ENCODE measurements at regions not wholly inside any gene's neighbourhood (a gene's known extent, or its start where the extent isn't known, plus 50 kb on each side); places are given as distances from the start of the nearest gene placed in this dataset.

- CTCF ChIA-PET: interaction anchor here (0.7 kb wide), 1 partner anchor 43 kb away, joined by 3 read pairs; no protein-coding TSS in a partner anchor
- no peak for DNase-seq (ENCODE audit: unreplicated experiment)
Observed at GRCh38 chr20:47971058-47971791, 185.9 kb upstream of the SULF2 start.

GRCh38 chr20:47970282-47970903, 185.1 kb upstream of the SULF2 start:
- ChIA-PET CTCF (interaction anchor here (0.7 kb wide), 1 partner anchor 42 kb away, joined by 3 read pairs; no protein-coding TSS in a partner anchor), POLR2A (interaction anchor here (0.6 to 0.7 kb wide), 2 partner anchors 18 to 82 kb away, joined by 3 read pairs; no protein-coding TSS in a partner anchor)
- no peak overlapping the region for H3K4me3 Mint-ChIP-seq (ENCODE audit: unreplicated experiment)
- H3K4me1 Mint-ChIP-seq (ENCODE audit: insufficient read depth, unreplicated experiment): peaks cover 6% of the 10 kb centered on the region
- no peak for TF ChIP-seq CTCF (IDR thresholded peaks at IDR 0.05; ENCODE audit: unreplicated experiment)
- DNase-seq (ENCODE audit: unreplicated experiment): peak; percentile 18
- H3K36me3 Mint-ChIP-seq (ENCODE audit: insufficient read depth, unreplicated experiment): no peaks in the 10 kb centered on the region
- intact Hi-C loops (cut with micrococcal nuclease): no loop called here
- no TSS peak for BruUV-seq (replicated peaks)
- H3K27ac Mint-ChIP-seq (ENCODE audit: low read depth, unreplicated experiment): no peak overlapping the region
- no peaks in the 10 kb centered on the region for H3K9me3 Mint-ChIP-seq (ENCODE audit: unreplicated experiment)
- H3K27me3 Mint-ChIP-seq (ENCODE audit: insufficient read depth, unreplicated experiment): no peaks in the 10 kb centered on the region

More at GRCh38 chr20:47971058-47971791, 185.9 kb upstream of the SULF2 start:
- TF ChIP-seq CTCF (IDR thresholded peaks at IDR 0.05; ENCODE audit: unreplicated experiment): no peak
- H3K9me3 Mint-ChIP-seq (ENCODE audit: unreplicated experiment): no peaks in the 10 kb centered on the region
- H3K27me3 Mint-ChIP-seq (ENCODE audit: insufficient read depth, unreplicated experiment): no peaks in the 10 kb centered on the region
- H3K4me3 Mint-ChIP-seq (ENCODE audit: unreplicated experiment): no peak overlapping the region
- H3K36me3 Mint-ChIP-seq (ENCODE audit: insufficient read depth, unreplicated experiment): no peaks in the 10 kb centered on the region
- no TSS peak for BruUV-seq (replicated peaks)
- no peak overlapping the region for H3K27ac Mint-ChIP-seq (ENCODE audit: low read depth, unreplicated experiment)
- intact Hi-C loops (cut with micrococcal nuclease): no loop called here
- peaks cover 6% of the 10 kb centered on the region for H3K4me1 Mint-ChIP-seq (ENCODE audit: insufficient read depth, unreplicated experiment)
- POLR2A ChIA-PET: interaction anchor here (0.7 kb wide), 2 partner anchors 43 to 81 kb away, joined by 3 read pairs; no protein-coding TSS in a partner anchor

- POLR2A ChIA-PET: no interaction called here
- H3K27me3 Mint-ChIP-seq (ENCODE audit: insufficient read depth, unreplicated experiment): no peaks in the 10 kb centered on the region
- no peaks in the 10 kb centered on the region for H3K36me3 Mint-ChIP-seq (ENCODE audit: insufficient read depth, unreplicated experiment)
- no peaks in the 10 kb centered on the region for H3K9me3 Mint-ChIP-seq (ENCODE audit: unreplicated experiment)
- DNase-seq (ENCODE audit: unreplicated experiment): no peak
- H3K4me1 Mint-ChIP-seq (ENCODE audit: insufficient read depth, unreplicated experiment): peaks cover 6% of the 10 kb centered on the region
- H3K4me3 Mint-ChIP-seq (ENCODE audit: unreplicated experiment): no peak overlapping the region
- H3K27ac Mint-ChIP-seq (ENCODE audit: low read depth, unreplicated experiment): no peak overlapping the region
- no TSS peak for BruUV-seq (replicated peaks)
- CTCF ChIA-PET: no interaction called here
- intact Hi-C loops (cut with micrococcal nuclease): no loop called here
- no peak for TF ChIP-seq CTCF (IDR thresholded peaks at IDR 0.05; ENCODE audit: unreplicated experiment)
Observed at GRCh38 chr20:47969426-47969825, 184.1 kb upstream of the SULF2 start.

- no peaks in the 10 kb centered on the region for H3K27me3 Mint-ChIP-seq (ENCODE audit: insufficient read depth, unreplicated experiment)
- TF ChIP-seq CTCF (IDR thresholded peaks at IDR 0.05; ENCODE audit: unreplicated experiment): no peak
- intact Hi-C loops (cut with micrococcal nuclease): no loop called here
- no peak for DNase-seq (ENCODE audit: unreplicated experiment)
- H3K9me3 Mint-ChIP-seq (ENCODE audit: unreplicated experiment): no peaks in the 10 kb centered on the region
- POLR2A ChIA-PET: interaction anchor here (0.6 kb wide), 1 partner anchor 454 kb away, joined by 3 read pairs; no protein-coding TSS in a partner anchor
- no peaks in the 10 kb centered on the region for H3K36me3 Mint-ChIP-seq (ENCODE audit: insufficient read depth, unreplicated experiment)
- H3K27ac Mint-ChIP-seq (ENCODE audit: low read depth, unreplicated experiment): no peak overlapping the region
- no peak overlapping the region for H3K4me3 Mint-ChIP-seq (ENCODE audit: unreplicated experiment)
- BruUV-seq (replicated peaks): no TSS peak
- H3K4me1 Mint-ChIP-seq (ENCODE audit: insufficient read depth, unreplicated experiment): peaks cover 6% of the 10 kb centered on the region
- CTCF ChIA-PET: no interaction called here
Observed at GRCh38 chr20:47968541-47969310, 183.4 kb upstream of the SULF2 start.

Data from MCF 10A (cell line).